Peyer's patch (tissue), 4 donors: ENCODE measurements at regions not wholly inside any gene's neighbourhood (a gene's known extent, or its start where the extent isn't known, plus 50 kb on each side); places are given as distances from the start of the nearest gene placed in this dataset.

Source experiments
- DNase-seq, 3 donors: peaks; one replicate each; pipeline ENCODE4 v3.0.0-alpha.2; 2017 to 2019
- H3K27ac ChIP-seq, 4 donors: fragments of 200-600 bp; sonication (generic); one replicate each; pipeline ENCODE4 v1.5.1; 2016 to 2019
- H3K27me3 ChIP-seq, 2 donors: fragments of 200-600 bp; sonication (generic); one replicate each; pipeline ENCODE4 v1.5.1; 2019
- H3K36me3 ChIP-seq, 3 donors: fragments of 200-600 bp; sonication (generic); one replicate each; pipeline ENCODE4 v1.5.1; 2016 to 2019
- H3K4me1 ChIP-seq, 4 donors: fragments of 200-600 bp; sonication (generic); one replicate each; pipeline ENCODE4 v1.5.1; 2016 to 2019
- H3K4me3 ChIP-seq, 4 donors: fragments of 200-600 bp; sonication (generic); 1 replicate in 3 of 4; 2 replicates in 1 of 4; pipeline ENCODE4 v1.5.1; 2016 to 2019; ENCODE audit warnings: mild to moderate bottlenecking in 1 of 4
- H3K9me3 ChIP-seq, 4 donors: fragments of 200-600 bp; sonication (generic); one replicate each; pipeline ENCODE4 v1.5.1; 2016 to 2019; ENCODE audit warnings: mild to moderate bottlenecking in 1 of 4
- POLR2A ChIP-seq, 2 donors: fragments of 450-650 bp; IDR thresholded peaks; one replicate each; pipeline ENCODE4 v1.5.1; 2017; ENCODE audit warnings: antibody characterized with exemption in 2 of 2, mild to moderate bottlenecking in 2 of 2, moderate library complexity in 2 of 2
- TF ChIP-seq, protein P1 (sequence below), 6 experiments: fragments of 450-650 bp in 4 of 6; fragments of 200-600 bp in 2 of 6; sonication (generic) in 1 of 6; IDR thresholded peaks; one replicate each; pipeline ENCODE4 v1.5.1; 2017 to 2019; ENCODE audit warnings: antibody characterized with exemption in 6 of 6, mild to moderate bottlenecking in 3 of 6, moderate library complexity in 1 of 6

DNA sequence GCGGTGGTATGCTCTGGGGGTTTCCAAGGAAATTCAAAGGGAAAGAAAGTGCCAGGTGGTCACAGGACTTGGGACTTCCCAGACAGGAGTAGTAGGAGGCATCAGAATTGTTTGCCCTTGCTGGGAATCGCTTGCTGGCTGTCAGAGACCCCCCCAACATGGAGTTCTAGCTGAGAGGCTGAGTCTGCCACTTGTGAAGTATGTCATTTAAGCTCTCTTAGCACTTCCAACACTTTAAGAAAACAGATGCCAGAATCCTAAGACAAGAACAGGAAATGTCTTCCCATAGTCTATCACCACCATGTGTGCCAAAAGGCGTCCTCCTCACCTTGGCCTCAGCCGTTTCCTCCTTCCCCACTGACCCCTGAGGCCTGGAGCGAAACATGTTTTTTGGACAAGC, 193.8 kb upstream of the IRX3 start:
- H3K27ac ChIP-seq: no peak overlapping the region
- no peaks in the 10 kb centered on the region for H3K9me3 ChIP-seq
- no peak for DNase-seq
- no peaks in the 10 kb centered on the region for H3K36me3 ChIP-seq
- TF ChIP-seq POLR2A (IDR thresholded peaks at IDR 0.05): no peak
- TF ChIP-seq, protein P1, sequence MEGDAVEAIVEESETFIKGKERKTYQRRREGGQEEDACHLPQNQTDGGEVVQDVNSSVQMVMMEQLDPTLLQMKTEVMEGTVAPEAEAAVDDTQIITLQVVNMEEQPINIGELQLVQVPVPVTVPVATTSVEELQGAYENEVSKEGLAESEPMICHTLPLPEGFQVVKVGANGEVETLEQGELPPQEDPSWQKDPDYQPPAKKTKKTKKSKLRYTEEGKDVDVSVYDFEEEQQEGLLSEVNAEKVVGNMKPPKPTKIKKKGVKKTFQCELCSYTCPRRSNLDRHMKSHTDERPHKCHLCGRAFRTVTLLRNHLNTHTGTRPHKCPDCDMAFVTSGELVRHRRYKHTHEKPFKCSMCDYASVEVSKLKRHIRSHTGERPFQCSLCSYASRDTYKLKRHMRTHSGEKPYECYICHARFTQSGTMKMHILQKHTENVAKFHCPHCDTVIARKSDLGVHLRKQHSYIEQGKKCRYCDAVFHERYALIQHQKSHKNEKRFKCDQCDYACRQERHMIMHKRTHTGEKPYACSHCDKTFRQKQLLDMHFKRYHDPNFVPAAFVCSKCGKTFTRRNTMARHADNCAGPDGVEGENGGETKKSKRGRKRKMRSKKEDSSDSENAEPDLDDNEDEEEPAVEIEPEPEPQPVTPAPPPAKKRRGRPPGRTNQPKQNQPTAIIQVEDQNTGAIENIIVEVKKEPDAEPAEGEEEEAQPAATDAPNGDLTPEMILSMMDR (IDR thresholded peaks at IDR 0.05): no peak
- no peak overlapping the region for H3K4me3 ChIP-seq
- H3K4me1 ChIP-seq: no peaks in the 10 kb centered on the region
- H3K27me3 ChIP-seq: no peaks in the 10 kb centered on the region

- H3K4me3 ChIP-seq: no peak overlapping the region
- H3K9me3 ChIP-seq: no peaks in the 10 kb centered on the region
- H3K36me3 ChIP-seq: no peaks in the 10 kb centered on the region
- H3K27ac ChIP-seq: no peak overlapping the region
- no peak for DNase-seq
- no peak for TF ChIP-seq POLR2A (IDR thresholded peaks at IDR 0.05)
- TF ChIP-seq, protein P1 (IDR thresholded peaks at IDR 0.05): no peak
- no peaks in the 10 kb centered on the region for H3K4me1 ChIP-seq
- no peaks in the 10 kb centered on the region for H3K27me3 ChIP-seq
Measured at GRCh38 chr16:54479546-54479945, 193.0 kb upstream of the IRX3 start.

DNA sequence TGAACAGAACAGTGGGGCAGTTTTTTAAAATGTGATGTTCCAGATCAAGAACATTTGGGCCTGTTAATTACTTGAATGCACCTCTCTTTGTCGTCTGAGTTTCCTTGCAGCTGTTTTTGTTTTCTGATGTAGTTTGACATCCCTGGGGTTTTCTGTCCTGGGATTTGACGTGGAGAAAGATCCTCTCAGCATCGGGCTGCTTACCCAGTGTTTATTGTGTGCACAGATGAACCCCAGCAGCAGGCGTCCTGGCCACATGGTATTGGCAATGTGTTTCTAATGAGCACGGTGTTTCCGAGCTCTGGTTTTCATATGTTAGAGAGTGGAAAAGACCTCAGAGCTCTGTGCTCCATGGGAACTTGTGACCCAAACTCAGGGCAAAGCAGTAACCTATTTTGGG, 191.1 kb upstream of the IRX3 start:
- Histone ChIP-seq H3K4me1 (no peaks in the 10 kb centered on the region), H3K4me3 (no peak overlapping the region), H3K27me3 (no peaks in the 10 kb centered on the region), H3K27ac (no peak overlapping the region), H3K36me3 (no peaks in the 10 kb centered on the region), H3K9me3 (no peaks in the 10 kb centered on the region)
- DNase-seq: no peak
- no peak for TF ChIP-seq POLR2A (IDR thresholded peaks at IDR 0.05)
- TF ChIP-seq, protein P1 (IDR thresholded peaks at IDR 0.05): no peak

GRCh38 chr16:54475019-54475601, 188.5 kb upstream of the IRX3 start:
- DNase-seq: no peak
- H3K27ac ChIP-seq: no peak overlapping the region

GRCh38 chr16:54473226-54473993, 186.8 kb upstream of the IRX3 start:
- DNase-seq: no peak
- no peak overlapping the region for H3K27ac ChIP-seq
- H3K36me3 ChIP-seq: no peaks in the 10 kb centered on the region
- no peaks in the 10 kb centered on the region for H3K4me1 ChIP-seq
- H3K27me3 ChIP-seq: no peaks in the 10 kb centered on the region
- H3K9me3 ChIP-seq: no peaks in the 10 kb centered on the region
- TF ChIP-seq, protein P1 (IDR thresholded peaks at IDR 0.05): no peak
- TF ChIP-seq POLR2A (IDR thresholded peaks at IDR 0.05): no peak
- no peak overlapping the region for H3K4me3 ChIP-seq

More at GRCh38 chr16:54475019-54475601, 188.5 kb upstream of the IRX3 start:
- no peaks in the 10 kb centered on the region for H3K27me3 ChIP-seq
- TF ChIP-seq, protein P1 (IDR thresholded peaks at IDR 0.05): no peak
- no peak for TF ChIP-seq POLR2A (IDR thresholded peaks at IDR 0.05)
- no peaks in the 10 kb centered on the region for H3K9me3 ChIP-seq
- no peak overlapping the region for H3K4me3 ChIP-seq
- H3K36me3 ChIP-seq: no peaks in the 10 kb centered on the region
- no peaks in the 10 kb centered on the region for H3K4me1 ChIP-seq
